Panc1 (cell line): ENCODE measurements at regions not wholly inside any gene's neighbourhood (a gene's known extent, or its start where the extent isn't known, plus 50 kb on each side); places are given as distances from the start of the nearest gene placed in this dataset.

Source experiments
- ATAC-seq: fragments of 200-7000 bp; cut with Tn5 transposase; 2 replicates; pipeline ENCODE4 v1.9.1; 2020; ENCODE audit warnings: mild to moderate bottlenecking, moderate library complexity
- BruUV-seq: library from RNA; stranded (reverse); fragments of 400-500 nt; replicated peaks from 2 replicates; lab custom pipeline; 2021; lab: Mats Ljungman, UMichigan
- CTCF ChIA-PET: fragments of 300-600 bp; sonication (Branson Sonifier 250); formaldehyde crosslinking; loops from one replicate; lab custom pipeline; 2022; ENCODE audit warnings: antibody characterized with exemption; lab: Charles Lee
- POLR2A ChIA-PET: fragments of 300-600 bp; sonication (Branson Sonifier 250); formaldehyde crosslinking; loops from one replicate; lab custom pipeline; 2022; ENCODE audit warnings: antibody characterized with exemption; lab: Charles Lee
- DNase-seq: peaks from one replicate; pipeline ENCODE4 v3.0.0-alpha.2; 2010; ENCODE audit warnings: low read depth, low spot score
- H3K27ac ChIP-seq: 2 replicates; pipeline ENCODE4 v1.5.1; 2011; ENCODE audit warnings: mild to moderate bottlenecking, low read length, inconsistent platforms
- H3K27me3 ChIP-seq: fragments of 200-500 bp; sonication (Bioruptor generic); 2 replicates; pipeline ENCODE4 v1.6.0; 2014; ENCODE audit warnings: low read length, inconsistent platforms; ENCODE audit not compliant: control insufficient read depth, insufficient read depth
- H3K36me3 ChIP-seq: fragments of 200-500 bp; sonication (Bioruptor generic); 2 replicates; pipeline ENCODE4 v1.5.1; 2014; ENCODE audit warnings: inconsistent platforms, mild to moderate bottlenecking, low read length, moderate library complexity; ENCODE audit not compliant: control insufficient read depth, insufficient read depth
- H3K4me1 ChIP-seq: 2 replicates; pipeline ENCODE4 v1.5.1; 2011; ENCODE audit warnings: inconsistent platforms, mild to moderate bottlenecking, low read length, moderate library complexity; ENCODE audit not compliant: control insufficient read depth, insufficient read depth
- H3K4me3 ChIP-seq, 2 experiments: 2 replicates each; pipeline ENCODE4 v1.5.1; 2011 to 2012; ENCODE audit warnings: low read depth in 2 of 2, low read length in 2 of 2, mild to moderate bottlenecking in 2 of 2, inconsistent platforms in 1 of 2, moderate library complexity in 1 of 2
- H3K9me3 ChIP-seq: fragments of 200-500 bp; sonication (Bioruptor generic); 2 replicates; pipeline ENCODE4 v1.5.1; 2014; ENCODE audit warnings: low read depth, mild to moderate bottlenecking, inconsistent platforms, low read length, moderate library complexity; ENCODE audit not compliant: control insufficient read depth, insufficient read depth
- POLR2AphosphoS5 ChIP-seq: IDR thresholded peaks from 2 replicates; pipeline ENCODE4 v1.6.1; 2012; ENCODE audit warnings: mild to moderate bottlenecking, low read depth, low read length, moderate library complexity
- REST ChIP-seq, 2 experiments: IDR thresholded peaks; 2 replicates each; pipeline ENCODE4 v1.6.1; 2011 to 2012; ENCODE audit warnings: low read depth in 2 of 2, control low read depth in 1 of 2, low read length in 1 of 2, mild to moderate bottlenecking in 1 of 2, moderate library complexity in 1 of 2; ENCODE audit not compliant: insufficient read depth in 1 of 2
- SIN3A ChIP-seq: IDR thresholded peaks from 2 replicates; pipeline ENCODE4 v1.6.1; 2012; ENCODE audit warnings: low read depth, mild to moderate bottlenecking, low read length, moderate library complexity, borderline replicate concordance; ENCODE audit not compliant: insufficient read depth
- TCF7L2 ChIP-seq: IDR thresholded peaks from 2 replicates; pipeline ENCODE4 v1.6.1; 2011; ENCODE audit warnings: mild to moderate bottlenecking, low read depth, low read length, inconsistent platforms
- in situ Hi-C: cut with HindIII; loops from 2 replicates; pipeline ENCODE4 v1.10.0; 2016; ENCODE audit warnings: low sequenced_read_pairs, low pct_unique_long_range_greater_than_20kb
- intact Hi-C: fragments of 100-400 bp; cut with micrococcal nuclease; formaldehyde crosslinking; loops from one replicate; pipeline ENCODE4 v1.10.0; 2022; ENCODE audit not compliant: unreplicated experiment
- TF ChIP-seq, protein P1 (sequence below): fragments of 450-650 bp; IDR thresholded peaks from 2 replicates; pipeline ENCODE4 v1.5.1; 2017; ENCODE audit warnings: mild to moderate bottlenecking

- CTCF ChIA-PET = no interaction called here
- DNase-seq (no peak), ATAC-seq (no peak)
- no TSS peak for BruUV-seq
- in situ Hi-C loops (no loop called here), intact Hi-C loops (no loop called here)
- no peak overlapping the region for H3K27ac ChIP-seq
- no peaks in the 10 kb centered on the region for H3K36me3 ChIP-seq
- no peak overlapping the region for H3K4me3 ChIP-seq
- TF ChIP-seq, protein P1, sequence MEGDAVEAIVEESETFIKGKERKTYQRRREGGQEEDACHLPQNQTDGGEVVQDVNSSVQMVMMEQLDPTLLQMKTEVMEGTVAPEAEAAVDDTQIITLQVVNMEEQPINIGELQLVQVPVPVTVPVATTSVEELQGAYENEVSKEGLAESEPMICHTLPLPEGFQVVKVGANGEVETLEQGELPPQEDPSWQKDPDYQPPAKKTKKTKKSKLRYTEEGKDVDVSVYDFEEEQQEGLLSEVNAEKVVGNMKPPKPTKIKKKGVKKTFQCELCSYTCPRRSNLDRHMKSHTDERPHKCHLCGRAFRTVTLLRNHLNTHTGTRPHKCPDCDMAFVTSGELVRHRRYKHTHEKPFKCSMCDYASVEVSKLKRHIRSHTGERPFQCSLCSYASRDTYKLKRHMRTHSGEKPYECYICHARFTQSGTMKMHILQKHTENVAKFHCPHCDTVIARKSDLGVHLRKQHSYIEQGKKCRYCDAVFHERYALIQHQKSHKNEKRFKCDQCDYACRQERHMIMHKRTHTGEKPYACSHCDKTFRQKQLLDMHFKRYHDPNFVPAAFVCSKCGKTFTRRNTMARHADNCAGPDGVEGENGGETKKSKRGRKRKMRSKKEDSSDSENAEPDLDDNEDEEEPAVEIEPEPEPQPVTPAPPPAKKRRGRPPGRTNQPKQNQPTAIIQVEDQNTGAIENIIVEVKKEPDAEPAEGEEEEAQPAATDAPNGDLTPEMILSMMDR = no peak
- TF ChIP-seq REST (IDR thresholded peaks at IDR 0.05; ENCODE audit: insufficient read depth in 1 of 2, low read depth in 2 of 2, low read length in 1 of 2) = no peak
- TF ChIP-seq TCF7L2 = no peak
- TF ChIP-seq POLR2AphosphoS5 = no peak
- TF ChIP-seq SIN3A = no peak
- H3K27me3 ChIP-seq = no peaks in the 10 kb centered on the region
- H3K9me3 ChIP-seq = no peaks in the 10 kb centered on the region
- no peaks in the 10 kb centered on the region for H3K4me1 ChIP-seq
- POLR2A ChIA-PET = no interaction called here
Measured at GRCh38 chr4:148808416-148808815, 366.2 kb upstream of the NR3C2 start.

DNA sequence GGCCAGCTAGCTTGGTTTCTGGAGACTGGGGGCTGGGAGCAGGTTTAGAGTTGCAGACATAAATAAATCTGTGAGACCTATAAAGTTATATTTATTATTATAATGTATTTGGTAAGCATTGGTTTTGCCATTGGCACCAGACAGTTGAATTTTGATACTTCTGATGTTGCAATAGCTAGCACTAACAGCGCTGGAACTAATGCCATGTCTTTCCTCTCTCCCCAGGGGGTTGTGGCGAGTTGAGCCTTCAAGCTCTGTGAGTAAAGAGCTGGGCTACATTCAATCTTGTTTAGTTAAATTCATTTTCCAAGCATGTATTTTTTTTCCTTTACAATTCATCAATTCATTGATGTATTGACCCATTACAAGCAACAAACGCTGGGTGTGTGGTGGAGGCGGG lies 358.7 kb upstream of the NR3C2 start:
- Histone ChIP-seq H3K4me3 (no peak overlapping the region), H3K9me3 (no peaks in the 10 kb centered on the region), H3K27me3 (no peaks in the 10 kb centered on the region), H3K4me1 (no peaks in the 10 kb centered on the region), H3K27ac (no peak overlapping the region), H3K36me3 (no peaks in the 10 kb centered on the region)
- CTCF ChIA-PET = no interaction called here
- intact Hi-C loops = no loop called here
- DNase-seq = no peak
- in situ Hi-C loops = no loop called here
- no TSS peak for BruUV-seq
- POLR2A ChIA-PET = no interaction called here
- TF ChIP-seq TCF7L2 (no peak), SIN3A (no peak), POLR2AphosphoS5 (no peak)
- no peak for ATAC-seq

- POLR2A ChIA-PET = no interaction called here
- Histone ChIP-seq H3K4me3 (no peak overlapping the region), H3K9me3 (no peaks in the 10 kb centered on the region), H3K27ac (no peak overlapping the region), H3K27me3 (no peaks in the 10 kb centered on the region), H3K36me3 (no peaks in the 10 kb centered on the region), H3K4me1 (no peaks in the 10 kb centered on the region)
- ATAC-seq (no peak), DNase-seq (no peak)
- CTCF ChIA-PET = no interaction called here
- TF ChIP-seq, protein P1 = no peak
- TF ChIP-seq SIN3A (no peak), TCF7L2 (no peak), POLR2AphosphoS5 (no peak), REST (IDR thresholded peaks at IDR 0.05; ENCODE audit: insufficient read depth in 1 of 2, low read depth in 2 of 2, low read length in 1 of 2) (no peak)
- in situ Hi-C loops (no loop called here), intact Hi-C loops (no loop called here)
- no TSS peak for BruUV-seq
Measured at GRCh38 chr4:148800336-148800885, 358.2 kb upstream of the NR3C2 start.
